ENCODE measurements at regions not wholly inside any gene's neighbourhood (a gene's known extent, or its start where the extent isn't known, plus 50 kb on each side); places are given as distances from the start of the nearest gene placed in this dataset.

DNA sequence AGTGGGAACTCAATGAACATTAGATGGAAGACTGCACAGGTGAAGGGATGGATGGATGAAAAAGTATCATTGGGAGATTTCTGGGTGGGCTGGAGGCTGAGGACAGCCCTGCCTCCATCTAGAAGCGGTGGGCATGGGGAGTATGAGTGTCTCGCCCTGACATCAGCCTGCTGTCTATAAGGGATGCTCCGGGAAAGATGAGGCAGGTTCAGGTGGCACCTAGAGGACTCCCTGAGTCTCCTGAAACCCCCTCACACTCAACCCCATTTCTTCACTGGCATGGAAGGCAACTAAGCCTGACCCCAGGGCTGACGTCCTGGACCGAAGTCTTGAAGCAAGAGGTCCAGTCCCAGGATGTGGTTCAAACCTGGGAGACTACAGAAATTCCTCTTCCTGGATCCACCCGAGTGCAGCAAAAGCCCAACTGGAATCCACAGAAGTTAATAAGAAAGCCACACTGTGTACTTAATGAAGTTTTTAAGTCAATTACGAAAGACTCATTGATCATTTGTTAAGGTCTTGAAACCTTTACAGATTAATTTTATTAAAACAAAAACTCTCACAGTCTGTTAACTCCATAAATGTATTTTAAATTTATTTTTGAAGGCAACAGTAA is 238.8 kb downstream of the EMX2 start:
- TF ChIP-seq, protein P1, sequence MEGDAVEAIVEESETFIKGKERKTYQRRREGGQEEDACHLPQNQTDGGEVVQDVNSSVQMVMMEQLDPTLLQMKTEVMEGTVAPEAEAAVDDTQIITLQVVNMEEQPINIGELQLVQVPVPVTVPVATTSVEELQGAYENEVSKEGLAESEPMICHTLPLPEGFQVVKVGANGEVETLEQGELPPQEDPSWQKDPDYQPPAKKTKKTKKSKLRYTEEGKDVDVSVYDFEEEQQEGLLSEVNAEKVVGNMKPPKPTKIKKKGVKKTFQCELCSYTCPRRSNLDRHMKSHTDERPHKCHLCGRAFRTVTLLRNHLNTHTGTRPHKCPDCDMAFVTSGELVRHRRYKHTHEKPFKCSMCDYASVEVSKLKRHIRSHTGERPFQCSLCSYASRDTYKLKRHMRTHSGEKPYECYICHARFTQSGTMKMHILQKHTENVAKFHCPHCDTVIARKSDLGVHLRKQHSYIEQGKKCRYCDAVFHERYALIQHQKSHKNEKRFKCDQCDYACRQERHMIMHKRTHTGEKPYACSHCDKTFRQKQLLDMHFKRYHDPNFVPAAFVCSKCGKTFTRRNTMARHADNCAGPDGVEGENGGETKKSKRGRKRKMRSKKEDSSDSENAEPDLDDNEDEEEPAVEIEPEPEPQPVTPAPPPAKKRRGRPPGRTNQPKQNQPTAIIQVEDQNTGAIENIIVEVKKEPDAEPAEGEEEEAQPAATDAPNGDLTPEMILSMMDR (IDR thresholded peaks at IDR 0.05) = no peak
- TF ChIP-seq POLR2A (IDR thresholded peaks at IDR 0.05) = no peak

All from esophagus squamous epithelium (tissue), 4 donors.